ENCODE measurements at regions not wholly inside any gene's neighbourhood (a gene's known extent, or its start where the extent isn't known, plus 50 kb on each side); places are given as distances from the start of the nearest gene placed in this dataset.

DNA sequence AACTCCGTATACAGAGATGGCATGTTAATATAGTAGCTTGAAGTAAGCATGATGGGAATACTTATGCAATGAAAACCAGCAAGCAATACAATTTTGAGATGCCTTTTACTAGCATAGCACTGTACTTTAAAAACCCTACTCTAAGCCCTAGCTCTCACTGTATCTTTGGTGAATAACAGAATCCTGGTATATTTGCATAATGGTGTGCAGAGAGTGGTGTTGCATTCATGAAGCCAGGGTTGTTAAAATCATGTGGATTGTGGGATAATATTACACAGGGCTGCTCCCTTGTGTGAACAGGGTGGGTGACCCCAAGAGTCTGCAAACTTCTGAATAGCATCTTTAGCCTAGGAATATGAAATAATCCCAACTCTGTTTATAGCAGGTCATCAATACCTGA, 105.2 kb upstream of the BMP2 start:
- Histone ChIP-seq H3K79me2 (ENCODE audit: insufficient read depth, low read length) (no peaks in the 10 kb centered on the region), H3K9ac (ENCODE audit: extremely low read depth, insufficient read length, low read length) (no peak overlapping the region), H2BK12ac (ENCODE audit: insufficient read length, low read depth, low read length) (no peak overlapping the region), H3K4me2 (ENCODE audit: insufficient read depth, insufficient read length, low read length) (no peak overlapping the region), H3K18ac (ENCODE audit: insufficient read length, low read depth, low read length) (no peak overlapping the region), H3K4ac (ENCODE audit: low read depth, low read length) (no peak overlapping the region), H3K9me3 (ENCODE audit: control insufficient read depth, low read depth, low read length) (no peaks in the 10 kb centered on the region), H2AK5ac (ENCODE audit: insufficient read length, low read length) (no peak overlapping the region), H2AFZ (ENCODE audit: low read length) (no peak overlapping the region), H2BK15ac (ENCODE audit: low read depth, low read length) (no peak overlapping the region), H4K5ac (ENCODE audit: insufficient read length, low read depth, low read length) (no peak overlapping the region), H2BK120ac (ENCODE audit: low read depth, low read length, poor library complexity, severe bottlenecking) (no peak overlapping the region), H3T11ph (ENCODE audit: low read length) (no peak overlapping the region), H4K20me1 (ENCODE audit: control insufficient read depth, insufficient read depth, insufficient read length) (no peaks in the 10 kb centered on the region), H3K4me1 (ENCODE audit: insufficient read depth, low read length) (no peaks in the 10 kb centered on the region), H3K56ac (ENCODE audit: insufficient read length, low read depth, low read length) (no peak overlapping the region), H2BK20ac (ENCODE audit: low read depth, low read length, poor library complexity, severe bottlenecking) (no peak overlapping the region), H3K23ac (ENCODE audit: insufficient read length, low read depth, low read length) (no peak overlapping the region), H3K23me2 (ENCODE audit: insufficient read length, low read depth, low read length, poor library complexity, severe bottlenecking) (no peaks in the 10 kb centered on the region), H3K79me1 (ENCODE audit: insufficient read depth, low read depth, low read length, poor library complexity, severe bottlenecking) (no peaks in the 10 kb centered on the region), H3K27me3 (ENCODE audit: insufficient read depth, low read length) (no peaks in the 10 kb centered on the region), H4K8ac (replicated peaks; ENCODE audit: insufficient read length, low read depth, low read length) (no peak overlapping the region), H3K27ac (ENCODE audit: insufficient read length, low read depth, low read length) (no peak overlapping the region), H2BK5ac (ENCODE audit: insufficient read length, low read length) (no peak overlapping the region), H3K14ac (ENCODE audit: insufficient read depth, low read length) (no peak overlapping the region), H4K91ac (ENCODE audit: insufficient read length, low read depth, low read length) (no peak overlapping the region)
- Mint-ChIP-seq H3K4me3 (no peak overlapping the region), H3K27me3 (ENCODE audit: low read depth) (no peaks in the 10 kb centered on the region), H3K9me3 (peaks cover 2 to 3% of the 10 kb centered on the region in 2 experiments; a peak in 1 of 5 replicates), H3K36me3 (ENCODE audit: insufficient read depth in 1 of 3, low read depth in 3 of 3) (no peaks in the 10 kb centered on the region; a peak in 1 of 7 replicates), H3K4me1 (peaks cover 6 to 9% of the 10 kb centered on the region in 2 experiments; a peak in 3 of 4 replicates), H3K27ac (no peak overlapping the region)
- TF ChIP-seq, protein P1, sequence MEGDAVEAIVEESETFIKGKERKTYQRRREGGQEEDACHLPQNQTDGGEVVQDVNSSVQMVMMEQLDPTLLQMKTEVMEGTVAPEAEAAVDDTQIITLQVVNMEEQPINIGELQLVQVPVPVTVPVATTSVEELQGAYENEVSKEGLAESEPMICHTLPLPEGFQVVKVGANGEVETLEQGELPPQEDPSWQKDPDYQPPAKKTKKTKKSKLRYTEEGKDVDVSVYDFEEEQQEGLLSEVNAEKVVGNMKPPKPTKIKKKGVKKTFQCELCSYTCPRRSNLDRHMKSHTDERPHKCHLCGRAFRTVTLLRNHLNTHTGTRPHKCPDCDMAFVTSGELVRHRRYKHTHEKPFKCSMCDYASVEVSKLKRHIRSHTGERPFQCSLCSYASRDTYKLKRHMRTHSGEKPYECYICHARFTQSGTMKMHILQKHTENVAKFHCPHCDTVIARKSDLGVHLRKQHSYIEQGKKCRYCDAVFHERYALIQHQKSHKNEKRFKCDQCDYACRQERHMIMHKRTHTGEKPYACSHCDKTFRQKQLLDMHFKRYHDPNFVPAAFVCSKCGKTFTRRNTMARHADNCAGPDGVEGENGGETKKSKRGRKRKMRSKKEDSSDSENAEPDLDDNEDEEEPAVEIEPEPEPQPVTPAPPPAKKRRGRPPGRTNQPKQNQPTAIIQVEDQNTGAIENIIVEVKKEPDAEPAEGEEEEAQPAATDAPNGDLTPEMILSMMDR (conservative IDR thresholded peaks at IDR 0.05): no peak
- WGBS (ENCODE audit: extremely low coverage, insufficient read length, low lambda C conversion rate): no CpG with 5 or more reads among the region's 1 CpG
- no peak for DNase-seq

Measured in H9 (cell line).